Activated naive CD4-positive, alpha-beta T cell treated with anti-CD3 and anti-CD28 coated beads, Interleukin-2, amount 10 ng/mL, durations not matched to agents 7 days and 5 days (primary cell): ENCODE measurements at regions not wholly inside any gene's neighbourhood (a gene's known extent, or its start where the extent isn't known, plus 50 kb on each side); places are given as distances from the start of the nearest gene placed in this dataset.

ENCODE experiments used
- CTCF ChIA-PET: fragments of 350-600 bp; sonication (Branson Sonifier 250); formaldehyde crosslinking; loops from one replicate; lab custom pipeline; 2021; ENCODE audit warnings: antibody characterized with exemption; lab: Charles Lee
- DNase-seq: peaks from one replicate; pipeline ENCODE4 v3.0.0-alpha.2; 2020
- H3K27ac Mint-ChIP-seq: one replicate; pipeline ENCODE4 v1.8.0; 2021; ENCODE audit warnings: mild to moderate bottlenecking, moderate library complexity, mixed read lengths
- H3K27me3 Mint-ChIP-seq: one replicate; pipeline ENCODE4 v1.8.0; 2021; ENCODE audit warnings: mild to moderate bottlenecking, mixed read lengths
- H3K36me3 Mint-ChIP-seq: one replicate; pipeline ENCODE4 v1.8.0; 2021; ENCODE audit warnings: mixed read lengths
- H3K4me1 Mint-ChIP-seq: one replicate; pipeline ENCODE4 v1.8.0; 2021; ENCODE audit warnings: mixed read lengths
- H3K4me3 Mint-ChIP-seq: one replicate; pipeline ENCODE4 v1.8.0; 2021; ENCODE audit warnings: mild to moderate bottlenecking, moderate library complexity, mixed read lengths
- H3K9me3 Mint-ChIP-seq: one replicate; pipeline ENCODE4 v1.8.0; 2021; ENCODE audit warnings: mixed read lengths

- no peaks in the 10 kb centered on the region for H3K27me3 Mint-ChIP-seq
- H3K36me3 Mint-ChIP-seq: no peaks in the 10 kb centered on the region
- H3K27ac Mint-ChIP-seq: no peak overlapping the region
- H3K4me1 Mint-ChIP-seq: no peaks in the 10 kb centered on the region
- H3K9me3 Mint-ChIP-seq: no peaks in the 10 kb centered on the region
- CTCF ChIA-PET: no interaction called here
- no peak for DNase-seq
- H3K4me3 Mint-ChIP-seq: no peak overlapping the region
These were observed 55.4 kb downstream of the CCER1 start for GRCh38 chr12:90899456-90900182.

GRCh38 chr12:90897986-90898385 lies 57.0 kb downstream of the CCER1 start:
- CTCF ChIA-PET: no interaction called here
- no peak for DNase-seq
- H3K36me3 Mint-ChIP-seq: no peaks in the 10 kb centered on the region
- no peaks in the 10 kb centered on the region for H3K9me3 Mint-ChIP-seq
- H3K4me1 Mint-ChIP-seq: no peaks in the 10 kb centered on the region
- H3K4me3 Mint-ChIP-seq: no peak overlapping the region
- no peaks in the 10 kb centered on the region for H3K27me3 Mint-ChIP-seq
- H3K27ac Mint-ChIP-seq: no peak overlapping the region

- CTCF ChIA-PET: no interaction called here
- no peak for DNase-seq
- no peak overlapping the region for H3K27ac Mint-ChIP-seq
- H3K4me1 Mint-ChIP-seq: no peaks in the 10 kb centered on the region
- H3K36me3 Mint-ChIP-seq: no peaks in the 10 kb centered on the region
- no peak overlapping the region for H3K4me3 Mint-ChIP-seq
- H3K27me3 Mint-ChIP-seq: no peaks in the 10 kb centered on the region
- no peaks in the 10 kb centered on the region for H3K9me3 Mint-ChIP-seq
These were observed 57.7 kb downstream of the CCER1 start for GRCh38 chr12:90897316-90897715.

DNA sequence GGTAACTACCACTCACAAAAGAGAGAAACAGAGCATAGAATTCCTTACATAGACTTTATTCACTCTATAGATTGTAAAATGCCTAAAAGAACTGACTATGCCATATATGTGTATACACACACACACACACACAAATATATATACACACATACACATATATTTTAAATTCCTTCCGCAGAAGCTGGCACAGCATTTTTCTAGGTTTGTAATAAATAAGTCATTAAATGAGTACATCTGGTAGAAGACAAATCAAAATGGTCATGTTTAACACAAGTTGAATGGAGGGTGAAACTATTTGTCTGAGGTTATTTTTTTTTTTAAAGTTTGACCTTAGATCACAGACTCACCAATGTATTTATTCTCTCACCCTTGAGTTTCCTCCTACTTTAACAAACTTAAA lies 58.2 kb downstream of the CCER1 start:
- Mint-ChIP-seq H3K36me3 (no peaks in the 10 kb centered on the region), H3K27me3 (no peaks in the 10 kb centered on the region), H3K4me3 (no peak overlapping the region), H3K4me1 (no peaks in the 10 kb centered on the region), H3K27ac (no peak overlapping the region), H3K9me3 (no peaks in the 10 kb centered on the region)
- no peak for DNase-seq
- CTCF ChIA-PET: no interaction called here

- CTCF ChIA-PET: no interaction called here
- H3K36me3 Mint-ChIP-seq: no peaks in the 10 kb centered on the region
These were observed 58.8 kb downstream of the CCER1 start for GRCh38 chr12:90896164-90896563.

GRCh38 chr12:90888316-90888715 lies 66.7 kb downstream of the CCER1 start:
- Mint-ChIP-seq H3K4me1 (no peaks in the 10 kb centered on the region), H3K27ac (no peak overlapping the region), H3K4me3 (no peak overlapping the region), H3K27me3 (no peaks in the 10 kb centered on the region), H3K36me3 (no peaks in the 10 kb centered on the region), H3K9me3 (no peaks in the 10 kb centered on the region)
- CTCF ChIA-PET: no interaction called here
- DNase-seq: no peak

More at GRCh38 chr12:90896164-90896563, 58.8 kb downstream of the CCER1 start:
- Mint-ChIP-seq H3K27ac (no peak overlapping the region), H3K27me3 (no peaks in the 10 kb centered on the region), H3K4me3 (no peak overlapping the region), H3K9me3 (no peaks in the 10 kb centered on the region), H3K4me1 (no peaks in the 10 kb centered on the region)
- no peak for DNase-seq

- Mint-ChIP-seq H3K36me3 (no peaks in the 10 kb centered on the region), H3K27me3 (no peaks in the 10 kb centered on the region)
- no peak for DNase-seq
These were observed 71.5 kb downstream of the CCER1 start for GRCh38 chr12:90883456-90883855.

GRCh38 chr12:90871726-90872096 lies 83.3 kb downstream of the CCER1 start:
- no peaks in the 10 kb centered on the region for H3K9me3 Mint-ChIP-seq
- H3K27ac Mint-ChIP-seq: no peak overlapping the region
- no peaks in the 10 kb centered on the region for H3K4me1 Mint-ChIP-seq
- no peaks in the 10 kb centered on the region for H3K27me3 Mint-ChIP-seq
- DNase-seq: no peak
- CTCF ChIA-PET: no interaction called here
- no peak overlapping the region for H3K4me3 Mint-ChIP-seq
- H3K36me3 Mint-ChIP-seq: no peaks in the 10 kb centered on the region

More at GRCh38 chr12:90883456-90883855, 71.5 kb downstream of the CCER1 start:
- CTCF ChIA-PET: no interaction called here
- no peak overlapping the region for H3K4me3 Mint-ChIP-seq
- no peaks in the 10 kb centered on the region for H3K9me3 Mint-ChIP-seq
- no peak overlapping the region for H3K27ac Mint-ChIP-seq
- no peaks in the 10 kb centered on the region for H3K4me1 Mint-ChIP-seq

DNA sequence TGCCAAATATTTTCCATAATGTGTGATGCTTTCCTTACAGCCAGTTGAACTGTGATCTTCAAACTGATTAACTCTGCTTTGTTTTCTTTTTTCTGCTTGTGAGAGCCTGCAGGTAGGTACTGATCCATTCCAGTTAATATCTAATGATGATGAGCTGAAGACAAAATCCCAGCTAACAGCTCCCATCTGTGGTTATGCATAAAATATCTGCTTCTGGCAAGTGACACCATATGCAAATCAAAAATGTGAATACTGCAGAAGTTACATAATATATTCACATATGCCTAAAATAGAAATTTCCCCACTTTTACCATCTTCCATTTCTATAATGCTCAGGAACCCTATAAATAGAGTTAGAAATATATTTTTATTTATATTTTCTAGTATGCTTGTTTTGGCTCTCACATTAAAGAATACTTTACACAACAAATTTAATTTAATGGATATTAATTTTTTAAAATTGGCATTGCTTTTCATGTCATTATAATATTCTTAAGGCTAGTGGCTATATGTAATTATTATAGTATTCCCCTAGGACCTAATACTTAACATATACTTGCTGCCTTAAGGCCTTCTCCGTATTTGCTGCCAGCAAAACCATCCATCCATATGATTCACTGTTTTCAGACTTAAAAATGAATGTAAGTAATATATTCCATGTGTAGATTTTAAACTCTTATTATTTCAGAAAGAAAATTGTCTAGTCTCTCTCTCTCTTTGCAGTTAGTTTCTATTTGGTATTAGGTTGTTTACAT lies 83.8 kb downstream of the CCER1 start:
- no peak overlapping the region for H3K4me3 Mint-ChIP-seq
- H3K27me3 Mint-ChIP-seq: no peaks in the 10 kb centered on the region
- H3K27ac Mint-ChIP-seq: no peak overlapping the region
- no peaks in the 10 kb centered on the region for H3K9me3 Mint-ChIP-seq
- H3K36me3 Mint-ChIP-seq: no peaks in the 10 kb centered on the region
- CTCF ChIA-PET: no interaction called here
- no peak for DNase-seq
- no peaks in the 10 kb centered on the region for H3K4me1 Mint-ChIP-seq

- no peaks in the 10 kb centered on the region for H3K27me3 Mint-ChIP-seq
- no peak for DNase-seq
- CTCF ChIA-PET: no interaction called here
- no peaks in the 10 kb centered on the region for H3K9me3 Mint-ChIP-seq
- H3K4me1 Mint-ChIP-seq: no peaks in the 10 kb centered on the region
- no peak overlapping the region for H3K27ac Mint-ChIP-seq
- no peak overlapping the region for H3K4me3 Mint-ChIP-seq
- H3K36me3 Mint-ChIP-seq: no peaks in the 10 kb centered on the region
These were observed 86.3 kb downstream of the CCER1 start for GRCh38 chr12:90868626-90869025.

DNA sequence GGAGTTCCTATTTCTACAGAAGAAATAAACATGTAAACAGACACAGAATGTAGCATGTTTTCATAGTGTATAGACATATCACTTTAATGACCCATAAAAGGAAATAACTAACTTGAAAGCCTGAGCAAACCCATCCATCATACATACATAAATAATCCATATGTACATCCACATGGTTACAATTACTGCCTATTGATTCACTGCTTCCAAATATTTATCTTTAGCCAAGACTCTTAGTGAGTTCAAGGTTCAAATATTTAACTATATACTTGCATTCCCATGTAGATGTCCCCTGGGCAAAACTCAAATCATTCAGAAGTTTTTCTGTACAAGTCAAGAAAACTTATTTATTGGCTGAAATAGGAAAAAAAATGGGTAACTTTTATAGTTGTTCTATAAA lies 95.4 kb downstream of the CCER1 start:
- DNase-seq: no peak
- Mint-ChIP-seq H3K4me1 (no peaks in the 10 kb centered on the region), H3K36me3 (no peaks in the 10 kb centered on the region), H3K27me3 (no peaks in the 10 kb centered on the region), H3K27ac (no peak overlapping the region), H3K4me3 (no peak overlapping the region), H3K9me3 (no peaks in the 10 kb centered on the region)
- CTCF ChIA-PET: no interaction called here

DNA sequence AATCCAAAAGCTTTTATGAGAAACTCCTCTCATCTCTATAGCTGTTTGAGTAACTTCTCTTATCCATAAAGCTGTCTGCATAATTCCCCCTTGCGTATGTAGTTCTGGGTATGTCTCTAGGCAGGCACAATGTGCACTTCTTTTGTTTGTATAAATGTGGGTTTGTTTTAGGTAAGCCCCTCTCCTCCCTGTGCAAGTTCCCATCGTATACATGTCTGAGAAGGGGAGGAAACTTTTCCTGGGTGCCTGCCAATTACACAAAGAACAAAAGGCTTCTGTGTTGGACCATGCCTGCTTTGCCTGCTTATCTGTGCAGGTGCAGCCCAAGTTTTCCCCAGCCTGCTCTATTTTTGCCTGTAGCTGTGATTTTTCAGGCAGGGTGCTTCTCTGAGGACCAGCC lies 96.7 kb downstream of the CCER1 start:
- H3K27ac Mint-ChIP-seq: no peak overlapping the region
- CTCF ChIA-PET: no interaction called here
- no peaks in the 10 kb centered on the region for H3K27me3 Mint-ChIP-seq
- H3K36me3 Mint-ChIP-seq: no peaks in the 10 kb centered on the region
- H3K4me3 Mint-ChIP-seq: no peak overlapping the region
- H3K4me1 Mint-ChIP-seq: no peaks in the 10 kb centered on the region
- DNase-seq: no peak
- H3K9me3 Mint-ChIP-seq: no peaks in the 10 kb centered on the region

DNA sequence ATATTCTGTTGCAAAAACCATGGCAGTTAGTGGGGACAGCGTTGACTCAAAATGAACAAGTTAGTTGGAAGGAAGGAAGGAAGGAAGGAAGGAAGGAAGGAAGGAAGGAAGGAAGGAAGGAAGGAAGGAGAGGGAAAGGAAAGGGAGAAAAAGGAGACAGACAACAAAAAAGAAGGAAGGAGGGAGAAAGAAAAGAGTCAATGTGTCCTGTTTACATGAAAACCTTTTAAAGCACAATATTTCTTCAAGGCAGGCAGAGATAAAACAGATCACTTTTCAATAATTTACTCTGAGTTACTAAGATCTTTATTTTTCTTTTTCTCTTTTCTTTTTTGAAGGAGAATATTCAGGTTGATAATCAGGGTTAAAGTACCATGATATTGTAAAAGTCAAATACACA lies 99.4 kb downstream of the CCER1 start:
- Mint-ChIP-seq H3K27me3 (no peaks in the 10 kb centered on the region), H3K4me3 (no peak overlapping the region), H3K27ac (peak overlapping the region; percentile 26), H3K36me3 (no peaks in the 10 kb centered on the region), H3K9me3 (no peaks in the 10 kb centered on the region), H3K4me1 (no peaks in the 10 kb centered on the region)
- CTCF ChIA-PET: no interaction called here
- no peak for DNase-seq

- Mint-ChIP-seq H3K4me3 (no peak overlapping the region), H3K36me3 (no peaks in the 10 kb centered on the region), H3K27ac (no peak overlapping the region), H3K4me1 (no peaks in the 10 kb centered on the region), H3K9me3 (no peaks in the 10 kb centered on the region), H3K27me3 (no peaks in the 10 kb centered on the region)
- DNase-seq: no peak
- CTCF ChIA-PET: interaction anchor here (0.8 kb wide), 2 partner anchors 10 to 12 kb away, joined by 3 read pairs; no protein-coding TSS in a partner anchor
These were observed 100.8 kb downstream of the CCER1 start for GRCh38 chr12:90854136-90854689.
